GM23338 (cell line): ENCODE measurements at regions not wholly inside any gene's neighbourhood (a gene's known extent, or its start where the extent isn't known, plus 50 kb on each side); places are given as distances from the start of the nearest gene placed in this dataset.

Source experiments
- ATAC-seq: fragments of 200-7000 bp; cut with Tn5 transposase; 3 replicates; pipeline ENCODE4 v1.9.1; 2020
- DNase-seq: peaks from one replicate; pipeline ENCODE4 v3.0.0-alpha.2; 2015; ENCODE audit warnings: low spot score
- H2AFZ ChIP-seq: fragments of 200-600 bp; sonication (generic); 2 replicates; pipeline ENCODE4 v1.8.0; 2016; ENCODE audit warnings: antibody characterized with exemption, mild to moderate bottlenecking, moderate library complexity
- H3F3A ChIP-seq: fragments of 200-600 bp; sonication (generic); replicated peaks from 2 replicates; pipeline ENCODE4 v1.8.0; 2017; ENCODE audit warnings: antibody characterized with exemption, mixed run types, low read depth
- H3K27ac ChIP-seq: fragments of 200-600 bp; sonication (generic); 2 replicates; pipeline ENCODE4 v1.6.1; 2016; ENCODE audit warnings: low read depth
- H3K27me3 ChIP-seq: fragments of 200-600 bp; sonication (generic); 2 replicates; pipeline ENCODE4 v1.8.0; 2016; ENCODE audit warnings: mild to moderate bottlenecking, mixed run types, moderate library complexity; ENCODE audit not compliant: insufficient read depth
- H3K36me3 ChIP-seq: fragments of 200-600 bp; sonication (generic); 2 replicates; pipeline ENCODE4 v1.8.0; 2016; ENCODE audit warnings: mild to moderate bottlenecking; ENCODE audit not compliant: insufficient read depth
- H3K4me1 ChIP-seq: fragments of 200-600 bp; sonication (generic); 2 replicates; pipeline ENCODE4 v1.8.0; 2016; ENCODE audit warnings: mild to moderate bottlenecking, moderate library complexity; ENCODE audit not compliant: insufficient read depth
- H3K4me2 ChIP-seq: fragments of 200-600 bp; sonication (generic); 2 replicates; pipeline ENCODE4 v1.7.1; 2017; ENCODE audit warnings: mixed run types
- H3K4me3 ChIP-seq: fragments of 200-600 bp; sonication (generic); 2 replicates; pipeline ENCODE4 v1.6.1; 2016; ENCODE audit warnings: mixed run types
- H3K79me2 ChIP-seq: fragments of 200-600 bp; sonication (generic); replicated peaks from 2 replicates; pipeline ENCODE4 v1.8.0; 2017; ENCODE audit warnings: mild to moderate bottlenecking; ENCODE audit not compliant: insufficient read depth
- H3K9me2 ChIP-seq: fragments of 200-600 bp; sonication (generic); 2 replicates; pipeline ENCODE4 v1.8.0; 2017; ENCODE audit not compliant: insufficient read depth
- H4K20me1 ChIP-seq: fragments of 200-600 bp; sonication (generic); replicated peaks from 2 replicates; pipeline ENCODE4 v1.8.0; 2017; ENCODE audit warnings: mild to moderate bottlenecking; ENCODE audit not compliant: insufficient read depth
- H3K27ac Mint-ChIP-seq: 2 replicates; pipeline ENCODE4 v1.8.0; 2020; ENCODE audit warnings: inconsistent platforms, mild to moderate bottlenecking, moderate library complexity, mixed read lengths
- H3K27me3 Mint-ChIP-seq: 3 replicates; pipeline ENCODE4 v1.8.0; 2022; ENCODE audit warnings: low read depth, mild to moderate bottlenecking, moderate library complexity, mixed read lengths, inconsistent platforms; ENCODE audit not compliant: insufficient read depth, poor library complexity
- H3K36me3 Mint-ChIP-seq: 3 replicates; pipeline ENCODE4 v1.8.0; 2021; ENCODE audit warnings: low read depth, mild to moderate bottlenecking, inconsistent platforms, moderate library complexity, mixed read lengths
- H3K4me1 Mint-ChIP-seq: 3 replicates; pipeline ENCODE4 v1.8.0; 2020; ENCODE audit warnings: mild to moderate bottlenecking, inconsistent platforms, mixed read lengths
- H3K4me3 Mint-ChIP-seq: 3 replicates; pipeline ENCODE4 v1.8.0; 2021; ENCODE audit warnings: moderate library complexity, mild to moderate bottlenecking, inconsistent platforms, mixed read lengths
- H3K9me3 Mint-ChIP-seq: 3 replicates; pipeline ENCODE4 v1.8.0; 2020; ENCODE audit warnings: moderate library complexity, mild to moderate bottlenecking, inconsistent platforms, mixed read lengths
- EZH2 ChIP-seq: fragments of 200-600 bp; sonication (generic); IDR thresholded peaks from one replicate; pipeline ENCODE4 v1.8.0; 2017; ENCODE audit warnings: antibody characterized with exemption, mild to moderate bottlenecking, low read depth; ENCODE audit not compliant: unreplicated experiment
- NANOG ChIP-seq: IDR thresholded peaks from 2 replicates; pipeline ENCODE4 v1.6.1; 2016; ENCODE audit warnings: antibody characterized with exemption, borderline replicate concordance
- POLR2AphosphoS5 ChIP-seq: IDR thresholded peaks from 2 replicates; pipeline ENCODE4 v1.6.1; 2016; ENCODE audit warnings: antibody characterized with exemption, low read depth
- STAT1 ChIP-seq: IDR thresholded peaks from one replicate; pipeline ENCODE4 v1.6.1; 2016; ENCODE audit warnings: antibody characterized with exemption; ENCODE audit not compliant: unreplicated experiment
- ZNF114 ChIP-seq: fragments of 250-450 bp; sonication (Bioruptor Pico); IDR thresholded peaks from 2 replicates; pipeline ENCODE4 v1.5.0; 2020; ENCODE audit warnings: mild to moderate bottlenecking, moderate library complexity
- ZNF331 ChIP-seq: fragments of 250-450 bp; sonication (Bioruptor Pico); IDR thresholded peaks from 2 replicates; pipeline ENCODE4 v1.5.0; 2020; ENCODE audit warnings: low read depth, mild to moderate bottlenecking, moderate library complexity
- TF ChIP-seq, protein P1 (sequence below): IDR thresholded peaks from one replicate; pipeline ENCODE4 v1.6.1; 2018; ENCODE audit warnings: antibody characterized with exemption; ENCODE audit not compliant: unreplicated experiment
- TF ChIP-seq, protein P2 (sequence below): IDR thresholded peaks from 2 replicates; pipeline ENCODE4 v1.6.1; 2016; ENCODE audit warnings: antibody characterized with exemption
- TF ChIP-seq, protein P3 (sequence below): fragments of 250-450 bp; sonication (Bioruptor Pico); IDR thresholded peaks from 2 replicates; pipeline ENCODE4 v1.5.0; 2020; ENCODE audit warnings: mild to moderate bottlenecking, moderate library complexity

DNA sequence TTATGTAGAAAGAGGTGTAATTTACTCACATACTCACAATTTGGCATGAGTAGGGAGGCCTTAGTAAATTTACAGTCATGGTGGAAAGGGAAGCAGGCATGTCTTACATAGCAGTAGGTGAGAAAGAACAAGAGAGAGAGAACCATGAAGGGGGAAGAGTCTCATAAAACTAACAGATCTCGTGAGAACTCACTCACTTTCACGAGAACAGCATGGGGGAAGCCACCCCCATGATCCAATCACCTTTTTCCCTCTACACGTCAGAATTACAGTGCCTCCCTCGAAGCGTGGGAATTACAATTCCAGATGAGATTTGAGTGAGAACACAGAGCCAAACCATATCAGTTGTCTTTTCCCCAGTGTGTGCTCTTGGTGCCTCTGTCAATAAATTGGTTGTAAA, 855.3 kb downstream of the TBL1XR1 start (continued):
- TF ChIP-seq, protein P1, sequence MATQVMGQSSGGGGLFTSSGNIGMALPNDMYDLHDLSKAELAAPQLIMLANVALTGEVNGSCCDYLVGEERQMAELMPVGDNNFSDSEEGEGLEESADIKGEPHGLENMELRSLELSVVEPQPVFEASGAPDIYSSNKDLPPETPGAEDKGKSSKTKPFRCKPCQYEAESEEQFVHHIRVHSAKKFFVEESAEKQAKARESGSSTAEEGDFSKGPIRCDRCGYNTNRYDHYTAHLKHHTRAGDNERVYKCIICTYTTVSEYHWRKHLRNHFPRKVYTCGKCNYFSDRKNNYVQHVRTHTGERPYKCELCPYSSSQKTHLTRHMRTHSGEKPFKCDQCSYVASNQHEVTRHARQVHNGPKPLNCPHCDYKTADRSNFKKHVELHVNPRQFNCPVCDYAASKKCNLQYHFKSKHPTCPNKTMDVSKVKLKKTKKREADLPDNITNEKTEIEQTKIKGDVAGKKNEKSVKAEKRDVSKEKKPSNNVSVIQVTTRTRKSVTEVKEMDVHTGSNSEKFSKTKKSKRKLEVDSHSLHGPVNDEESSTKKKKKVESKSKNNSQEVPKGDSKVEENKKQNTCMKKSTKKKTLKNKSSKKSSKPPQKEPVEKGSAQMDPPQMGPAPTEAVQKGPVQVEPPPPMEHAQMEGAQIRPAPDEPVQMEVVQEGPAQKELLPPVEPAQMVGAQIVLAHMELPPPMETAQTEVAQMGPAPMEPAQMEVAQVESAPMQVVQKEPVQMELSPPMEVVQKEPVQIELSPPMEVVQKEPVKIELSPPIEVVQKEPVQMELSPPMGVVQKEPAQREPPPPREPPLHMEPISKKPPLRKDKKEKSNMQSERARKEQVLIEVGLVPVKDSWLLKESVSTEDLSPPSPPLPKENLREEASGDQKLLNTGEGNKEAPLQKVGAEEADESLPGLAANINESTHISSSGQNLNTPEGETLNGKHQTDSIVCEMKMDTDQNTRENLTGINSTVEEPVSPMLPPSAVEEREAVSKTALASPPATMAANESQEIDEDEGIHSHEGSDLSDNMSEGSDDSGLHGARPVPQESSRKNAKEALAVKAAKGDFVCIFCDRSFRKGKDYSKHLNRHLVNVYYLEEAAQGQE: no peak
- TF ChIP-seq, protein P2, sequence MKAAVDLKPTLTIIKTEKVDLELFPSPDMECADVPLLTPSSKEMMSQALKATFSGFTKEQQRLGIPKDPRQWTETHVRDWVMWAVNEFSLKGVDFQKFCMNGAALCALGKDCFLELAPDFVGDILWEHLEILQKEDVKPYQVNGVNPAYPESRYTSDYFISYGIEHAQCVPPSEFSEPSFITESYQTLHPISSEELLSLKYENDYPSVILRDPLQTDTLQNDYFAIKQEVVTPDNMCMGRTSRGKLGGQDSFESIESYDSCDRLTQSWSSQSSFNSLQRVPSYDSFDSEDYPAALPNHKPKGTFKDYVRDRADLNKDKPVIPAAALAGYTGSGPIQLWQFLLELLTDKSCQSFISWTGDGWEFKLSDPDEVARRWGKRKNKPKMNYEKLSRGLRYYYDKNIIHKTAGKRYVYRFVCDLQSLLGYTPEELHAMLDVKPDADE: no peak
- TF ChIP-seq NANOG (no peak), ZNF331 (CRISPR knock-in tag) (no peak), EZH2 (no peak)

DNA sequence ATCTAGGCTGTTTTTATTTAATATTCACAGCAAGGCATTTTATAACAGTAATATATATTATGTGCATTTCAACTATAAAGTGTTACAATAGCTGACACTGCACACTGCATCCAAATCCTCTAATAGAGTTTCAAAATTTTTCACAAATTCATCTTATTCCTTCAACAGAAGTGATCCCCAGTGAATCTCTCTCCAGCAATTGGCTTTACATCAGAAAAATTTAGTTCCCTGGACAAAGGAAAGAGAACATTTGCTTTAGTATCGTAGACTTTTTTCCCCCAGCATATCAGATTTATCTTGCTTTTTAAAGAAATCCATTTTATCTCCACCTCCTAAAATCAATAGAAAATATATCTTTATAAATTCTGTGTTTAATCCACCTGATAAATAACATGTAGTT, 868.6 kb downstream of the TBL1XR1 start:
- H3K27ac Mint-ChIP-seq: peak overlapping the region; percentile 100
- H3K4me3 Mint-ChIP-seq: peak overlapping the region; percentile 54
- H3K36me3 Mint-ChIP-seq: peaks cover 50% of the 10 kb centered on the region
- Histone ChIP-seq H3K4me2 (peak overlapping the region; percentile 31), H3K79me2 (peaks cover 86% of the 10 kb centered on the region), H3K27ac (peak overlapping the region; percentile 89), H3K27me3 (no peaks in the 10 kb centered on the region), H4K20me1 (no peaks in the 10 kb centered on the region), H3K9me2 (no peaks in the 10 kb centered on the region), H3K4me3 (peak overlapping the region; percentile 85), H3K4me1 (peaks cover 57% of the 10 kb centered on the region), H2AFZ (no peak overlapping the region), H3F3A (no peaks in the 10 kb centered on the region), H3K36me3 (no peaks in the 10 kb centered on the region; the same call in 1 of the 2 replicates)
- ATAC-seq (no peak), DNase-seq (no peak)
- peaks cover 23% of the 10 kb centered on the region for H3K9me3 Mint-ChIP-seq
- peaks cover 36% of the 10 kb centered on the region for H3K27me3 Mint-ChIP-seq
- peaks cover 61% of the 10 kb centered on the region for H3K4me1 Mint-ChIP-seq
- TF ChIP-seq ZNF114 (CRISPR knock-in tag) (no peak), POLR2AphosphoS5 (no peak), NANOG (no peak), STAT1 (no peak), ZNF331 (CRISPR knock-in tag) (no peak)
- TF ChIP-seq, protein P1: no peak
- TF ChIP-seq, protein P2: no peak
- TF ChIP-seq, protein P3, sequence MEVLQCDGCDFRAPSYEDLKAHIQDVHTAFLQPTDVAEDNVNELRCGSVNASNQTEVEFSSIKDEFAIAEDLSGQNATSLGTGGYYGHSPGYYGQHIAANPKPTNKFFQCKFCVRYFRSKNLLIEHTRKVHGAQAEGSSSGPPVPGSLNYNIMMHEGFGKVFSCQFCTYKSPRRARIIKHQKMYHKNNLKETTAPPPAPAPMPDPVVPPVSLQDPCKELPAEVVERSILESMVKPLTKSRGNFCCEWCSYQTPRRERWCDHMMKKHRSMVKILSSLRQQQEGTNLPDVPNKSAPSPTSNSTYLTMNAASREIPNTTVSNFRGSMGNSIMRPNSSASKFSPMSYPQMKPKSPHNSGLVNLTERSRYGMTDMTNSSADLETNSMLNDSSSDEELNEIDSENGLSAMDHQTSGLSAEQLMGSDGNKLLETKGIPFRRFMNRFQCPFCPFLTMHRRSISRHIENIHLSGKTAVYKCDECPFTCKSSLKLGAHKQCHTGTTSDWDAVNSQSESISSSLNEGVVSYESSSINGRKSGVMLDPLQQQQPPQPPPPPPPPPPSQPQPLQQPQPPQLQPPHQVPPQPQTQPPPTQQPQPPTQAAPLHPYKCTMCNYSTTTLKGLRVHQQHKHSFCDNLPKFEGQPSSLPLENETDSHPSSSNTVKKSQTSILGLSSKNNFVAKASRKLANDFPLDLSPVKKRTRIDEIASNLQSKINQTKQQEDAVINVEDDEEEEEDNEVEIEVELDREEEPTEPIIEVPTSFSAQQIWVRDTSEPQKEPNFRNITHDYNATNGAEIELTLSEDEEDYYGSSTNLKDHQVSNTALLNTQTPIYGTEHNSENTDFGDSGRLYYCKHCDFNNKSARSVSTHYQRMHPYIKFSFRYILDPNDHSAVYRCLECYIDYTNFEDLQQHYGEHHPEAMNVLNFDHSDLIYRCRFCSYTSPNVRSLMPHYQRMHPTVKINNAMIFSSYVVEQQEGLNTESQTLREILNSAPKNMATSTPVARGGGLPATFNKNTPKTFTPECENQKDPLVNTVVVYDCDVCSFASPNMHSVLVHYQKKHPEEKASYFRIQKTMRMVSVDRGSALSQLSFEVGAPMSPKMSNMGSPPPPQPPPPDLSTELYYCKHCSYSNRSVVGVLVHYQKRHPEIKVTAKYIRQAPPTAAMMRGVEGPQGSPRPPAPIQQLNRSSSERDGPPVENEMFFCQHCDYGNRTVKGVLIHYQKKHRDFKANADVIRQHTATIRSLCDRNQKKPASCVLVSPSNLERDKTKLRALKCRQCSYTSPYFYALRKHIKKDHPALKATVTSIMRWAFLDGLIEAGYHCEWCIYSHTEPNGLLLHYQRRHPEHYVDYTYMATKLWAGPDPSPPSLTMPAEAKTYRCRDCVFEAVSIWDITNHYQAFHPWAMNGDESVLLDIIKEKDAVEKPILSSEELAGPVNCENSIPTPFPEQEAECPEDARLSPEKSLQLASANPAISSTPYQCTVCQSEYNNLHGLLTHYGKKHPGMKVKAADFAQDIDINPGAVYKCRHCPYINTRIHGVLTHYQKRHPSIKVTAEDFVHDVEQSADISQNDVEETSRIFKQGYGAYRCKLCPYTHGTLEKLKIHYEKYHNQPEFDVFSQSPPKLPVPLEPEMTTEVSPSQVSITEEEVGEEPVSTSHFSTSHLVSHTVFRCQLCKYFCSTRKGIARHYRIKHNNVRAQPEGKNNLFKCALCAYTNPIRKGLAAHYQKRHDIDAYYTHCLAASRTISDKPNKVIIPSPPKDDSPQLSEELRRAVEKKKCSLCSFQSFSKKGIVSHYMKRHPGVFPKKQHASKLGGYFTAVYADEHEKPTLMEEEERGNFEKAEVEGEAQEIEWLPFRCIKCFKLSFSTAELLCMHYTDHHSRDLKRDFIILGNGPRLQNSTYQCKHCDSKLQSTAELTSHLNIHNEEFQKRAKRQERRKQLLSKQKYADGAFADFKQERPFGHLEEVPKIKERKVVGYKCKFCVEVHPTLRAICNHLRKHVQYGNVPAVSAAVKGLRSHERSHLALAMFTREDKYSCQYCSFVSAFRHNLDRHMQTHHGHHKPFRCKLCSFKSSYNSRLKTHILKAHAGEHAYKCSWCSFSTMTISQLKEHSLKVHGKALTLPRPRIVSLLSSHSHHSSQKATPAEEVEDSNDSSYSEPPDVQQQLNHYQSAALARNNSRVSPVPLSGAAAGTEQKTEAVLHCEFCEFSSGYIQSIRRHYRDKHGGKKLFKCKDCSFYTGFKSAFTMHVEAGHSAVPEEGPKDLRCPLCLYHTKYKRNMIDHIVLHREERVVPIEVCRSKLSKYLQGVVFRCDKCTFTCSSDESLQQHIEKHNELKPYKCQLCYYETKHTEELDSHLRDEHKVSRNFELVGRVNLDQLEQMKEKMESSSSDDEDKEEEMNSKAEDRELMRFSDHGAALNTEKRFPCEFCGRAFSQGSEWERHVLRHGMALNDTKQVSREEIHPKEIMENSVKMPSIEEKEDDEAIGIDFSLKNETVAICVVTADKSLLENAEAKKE (CRISPR knock-in tag): no peak
